Amygdala (tissue), 56 donors: ENCODE measurements at regions not wholly inside any gene's neighbourhood (a gene's known extent, or its start where the extent isn't known, plus 50 kb on each side); places are given as distances from the start of the nearest gene placed in this dataset.

Experiments
- DNase-seq, 56 donors: peaks; one replicate each; lab custom pipeline; 2025; lab: John Stamatoyannopoulos, UW

GRCh38 chr3:73683706-73684105 is 59.0 kb upstream of the PDZRN3 start:
- no peak for DNase-seq

GRCh38 chr3:73681610-73682009 is 56.9 kb upstream of the PDZRN3 start:
- no peak for DNase-seq

- no peak for DNase-seq
These were observed 56.5 kb upstream of the PDZRN3 start for GRCh38 chr3:73681198-73681597.

GRCh38 chr3:73680391-73681095 is 55.8 kb upstream of the PDZRN3 start:
- DNase-seq = no peak

GRCh38 chr3:73677336-73678024 is 52.7 kb upstream of the PDZRN3 start:
- DNase-seq = no peak
